ENCODE measurements at regions not wholly inside any gene's neighbourhood (a gene's known extent, or its start where the extent isn't known, plus 50 kb on each side); places are given as distances from the start of the nearest gene placed in this dataset.
"Not testable (repeated sequence)": the region's sequence is repeated elsewhere in the genome, so short reads cannot be mapped to it uniquely, and the experiment has no call there.

- H4K20me1 ChIP-seq (ENCODE audit: control insufficient read depth, extremely low read depth, insufficient read depth, low read length); FAIRE-seq; H3K79me2 ChIP-seq (ENCODE audit: control insufficient read depth, insufficient read depth, low read length); H2AFZ ChIP-seq (ENCODE audit: control insufficient read depth, low read length); H3K36me3 ChIP-seq (ENCODE audit: control insufficient read depth in 2 of 2, extremely low read depth in 1 of 2, insufficient read depth in 2 of 2, low read length in 2 of 2); dilution Hi-C loops (cut with MboI; ENCODE audit: extremely low pct_ligation_motif_present, low sequenced_read_pairs); H3K27ac ChIP-seq (ENCODE audit: control insufficient read depth, insufficient read depth, low read length); H3K9me3 ChIP-seq (ENCODE audit: control insufficient read depth, low read depth, low read length); H3K4me2 ChIP-seq (ENCODE audit: control insufficient read depth, extremely low read depth, insufficient read depth, low read depth, low read length); H3K4me1 ChIP-seq (ENCODE audit: control insufficient read depth, extremely low read depth, insufficient read depth, low read length); H3K9me1 ChIP-seq (ENCODE audit: control insufficient read depth, extremely low read depth, insufficient read depth, low read length); H3K27me3 ChIP-seq (ENCODE audit: control insufficient read depth, extremely low read depth, insufficient read depth, low read length); H3K4me3 ChIP-seq (ENCODE audit: control insufficient read depth in 2 of 3, extremely low read depth in 1 of 3, insufficient read depth in 2 of 3, low read depth in 1 of 3, low read length in 3 of 3); DNase-seq (ENCODE audit: low read depth, low spot score); H3K9ac ChIP-seq (ENCODE audit: control insufficient read depth, extremely low read depth, insufficient read depth, low read length): not testable (repeated sequence)
Observed at GRCh38 chr12:76971216-76971879, 92.5 kb upstream of the CSRP2 start.

- dilution Hi-C loops (cut with MboI; ENCODE audit: extremely low pct_ligation_motif_present, low sequenced_read_pairs): no loop called here
- TF ChIP-seq CTCF (optimal IDR thresholded peaks at IDR 0.05 in 1 of 3, IDR thresholded peaks at IDR 0.05 in 1 of 3, conservative IDR thresholded peaks at IDR 0.05 in 1 of 3; ENCODE audit: extremely low read depth in 1 of 3, insufficient read depth in 2 of 3, low read length in 3 of 3) (no peak), EZH2 (IDR thresholded peaks at IDR 0.05; ENCODE audit: low read length) (no peak)
- no peak overlapping the region for H3K27ac ChIP-seq (ENCODE audit: control insufficient read depth, insufficient read depth, low read length)
- no peaks in the 10 kb centered on the region for H3K9me1 ChIP-seq (ENCODE audit: control insufficient read depth, extremely low read depth, insufficient read depth, low read length)
- no peak overlapping the region for H2AFZ ChIP-seq (ENCODE audit: control insufficient read depth, low read length)
- no peak for FAIRE-seq
- no peak overlapping the region for H3K4me3 ChIP-seq (ENCODE audit: control insufficient read depth in 2 of 3, extremely low read depth in 1 of 3, insufficient read depth in 2 of 3, low read depth in 1 of 3, low read length in 3 of 3)
- H3K9me3 ChIP-seq (ENCODE audit: control insufficient read depth, low read depth, low read length): no peaks in the 10 kb centered on the region
- H3K9ac ChIP-seq (ENCODE audit: control insufficient read depth, extremely low read depth, insufficient read depth, low read length): no peak overlapping the region
- H3K4me2 ChIP-seq (ENCODE audit: control insufficient read depth, extremely low read depth, insufficient read depth, low read depth, low read length): no peak overlapping the region
- peaks cover 20% of the 10 kb centered on the region for H3K4me1 ChIP-seq (ENCODE audit: control insufficient read depth, extremely low read depth, insufficient read depth, low read length)
- no peaks in the 10 kb centered on the region for H3K27me3 ChIP-seq (ENCODE audit: control insufficient read depth, extremely low read depth, insufficient read depth, low read length)
- no peaks in the 10 kb centered on the region for H4K20me1 ChIP-seq (ENCODE audit: control insufficient read depth, extremely low read depth, insufficient read depth, low read length)
- no peaks in the 10 kb centered on the region for H3K36me3 ChIP-seq (ENCODE audit: control insufficient read depth in 2 of 2, extremely low read depth in 1 of 2, insufficient read depth in 2 of 2, low read length in 2 of 2)
- DNase-seq (ENCODE audit: low read depth, low spot score): no peak
- no peaks in the 10 kb centered on the region for H3K79me2 ChIP-seq (ENCODE audit: control insufficient read depth, insufficient read depth, low read length)
Observed at GRCh38 chr12:76967181-76967885, 88.5 kb upstream of the CSRP2 start.

All from keratinocyte (primary cell).